Neutrophil (primary cell): ENCODE measurements at regions not wholly inside any gene's neighbourhood (a gene's known extent, or its start where the extent isn't known, plus 50 kb on each side); places are given as distances from the start of the nearest gene placed in this dataset.

ENCODE experiments used
- H3K27ac ChIP-seq: fragments of 200-600 bp; sonication (generic); 2 replicates; pipeline ENCODE4 v1.5.1; 2016; ENCODE audit warnings: mild to moderate bottlenecking, moderate library complexity
- H3K27me3 ChIP-seq: fragments of 200-600 bp; sonication (generic); 2 replicates; pipeline ENCODE4 v1.6.0; 2016; ENCODE audit warnings: mild to moderate bottlenecking
- H3K36me3 ChIP-seq: fragments of 200-600 bp; sonication (generic); 2 replicates; pipeline ENCODE4 v1.5.1; 2017
- H3K4me1 ChIP-seq, 2 experiments: fragments of 200-600 bp in 1 of 2; sonication (generic) in 1 of 2; 1 replicate in 1 of 2; 2 replicates in 1 of 2; pipeline versions ENCODE4 v1.5.1 to v1.6.1; 2013 to 2016; ENCODE audit warnings: low read depth in 1 of 2, low read length in 1 of 2, mild to moderate bottlenecking in 1 of 2, moderate library complexity in 1 of 2; ENCODE audit not compliant: control insufficient read depth in 1 of 2, insufficient read depth in 1 of 2
- H3K4me3 ChIP-seq, 2 experiments: fragments of 200-600 bp in 1 of 2; sonication (generic) in 1 of 2; 1 replicate in 1 of 2; 2 replicates in 1 of 2; pipeline ENCODE4 v1.5.1; 2013 to 2016; ENCODE audit warnings: low read depth in 1 of 2, low read length in 1 of 2, mild to moderate bottlenecking in 1 of 2, moderate library complexity in 1 of 2
- H3K9me3 ChIP-seq: fragments of 200-600 bp; sonication (generic); 2 replicates; pipeline ENCODE4 v1.5.1; 2016
- TF ChIP-seq, protein P1 (sequence below): fragments of 200-600 bp; sonication (generic); IDR thresholded peaks from 2 replicates; pipeline ENCODE4 v1.5.1; 2016; ENCODE audit warnings: antibody characterized with exemption

DNA sequence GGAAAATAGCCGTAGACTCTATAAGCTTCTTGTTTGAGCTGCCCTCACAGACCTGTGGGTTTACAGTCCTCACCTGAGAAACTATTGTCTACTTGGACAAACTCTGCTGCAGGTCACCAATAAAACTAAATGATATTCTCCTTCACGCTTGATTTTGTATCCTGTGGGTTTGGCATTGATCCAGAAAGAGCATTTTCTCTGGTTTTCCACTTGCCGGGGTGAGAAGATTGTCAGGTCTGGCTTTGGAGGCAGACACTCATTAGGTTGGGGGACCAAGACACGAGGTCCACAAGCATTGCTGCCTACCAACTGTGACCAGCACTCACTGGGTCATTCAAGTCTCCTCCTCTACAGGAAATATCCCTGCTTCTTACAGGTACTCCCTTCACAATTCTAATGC, 68.5 kb downstream of the CDC14C start:
- Histone ChIP-seq H3K4me3 (no peak overlapping the region), H3K27me3 (no peaks in the 10 kb centered on the region), H3K4me1 (no peaks in the 10 kb centered on the region), H3K36me3 (no peaks in the 10 kb centered on the region), H3K27ac (no peak overlapping the region), H3K9me3 (no peaks in the 10 kb centered on the region)
- TF ChIP-seq, protein P1, sequence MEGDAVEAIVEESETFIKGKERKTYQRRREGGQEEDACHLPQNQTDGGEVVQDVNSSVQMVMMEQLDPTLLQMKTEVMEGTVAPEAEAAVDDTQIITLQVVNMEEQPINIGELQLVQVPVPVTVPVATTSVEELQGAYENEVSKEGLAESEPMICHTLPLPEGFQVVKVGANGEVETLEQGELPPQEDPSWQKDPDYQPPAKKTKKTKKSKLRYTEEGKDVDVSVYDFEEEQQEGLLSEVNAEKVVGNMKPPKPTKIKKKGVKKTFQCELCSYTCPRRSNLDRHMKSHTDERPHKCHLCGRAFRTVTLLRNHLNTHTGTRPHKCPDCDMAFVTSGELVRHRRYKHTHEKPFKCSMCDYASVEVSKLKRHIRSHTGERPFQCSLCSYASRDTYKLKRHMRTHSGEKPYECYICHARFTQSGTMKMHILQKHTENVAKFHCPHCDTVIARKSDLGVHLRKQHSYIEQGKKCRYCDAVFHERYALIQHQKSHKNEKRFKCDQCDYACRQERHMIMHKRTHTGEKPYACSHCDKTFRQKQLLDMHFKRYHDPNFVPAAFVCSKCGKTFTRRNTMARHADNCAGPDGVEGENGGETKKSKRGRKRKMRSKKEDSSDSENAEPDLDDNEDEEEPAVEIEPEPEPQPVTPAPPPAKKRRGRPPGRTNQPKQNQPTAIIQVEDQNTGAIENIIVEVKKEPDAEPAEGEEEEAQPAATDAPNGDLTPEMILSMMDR: no peak

DNA sequence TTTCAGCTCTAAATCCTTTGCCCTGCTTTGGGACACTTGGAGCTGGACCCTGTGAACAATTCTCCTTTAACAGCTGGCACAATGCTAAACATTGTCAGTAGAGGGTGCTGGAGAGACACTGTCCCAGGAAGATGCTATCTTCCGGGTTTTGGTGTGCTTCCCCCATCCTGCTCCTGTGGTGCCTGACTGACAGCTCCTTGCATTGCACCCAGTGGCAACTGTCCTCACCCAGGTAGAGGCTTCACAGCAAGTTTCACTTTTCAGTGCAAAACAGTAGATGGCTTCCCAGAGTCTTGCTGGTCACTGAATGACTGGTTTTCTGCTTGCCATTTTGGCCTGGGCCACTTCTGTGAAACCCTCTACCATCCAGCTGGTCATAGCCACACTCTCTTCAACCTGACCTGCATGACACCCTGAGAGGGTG, 77.3 kb downstream of the CDC14C start:
- Histone ChIP-seq H3K4me3 (no peak overlapping the region), H3K27me3 (no peaks in the 10 kb centered on the region), H3K27ac (no peak overlapping the region), H3K9me3 (no peaks in the 10 kb centered on the region), H3K36me3 (no peaks in the 10 kb centered on the region), H3K4me1 (no peaks in the 10 kb centered on the region)
- TF ChIP-seq, protein P1: no peak

DNA sequence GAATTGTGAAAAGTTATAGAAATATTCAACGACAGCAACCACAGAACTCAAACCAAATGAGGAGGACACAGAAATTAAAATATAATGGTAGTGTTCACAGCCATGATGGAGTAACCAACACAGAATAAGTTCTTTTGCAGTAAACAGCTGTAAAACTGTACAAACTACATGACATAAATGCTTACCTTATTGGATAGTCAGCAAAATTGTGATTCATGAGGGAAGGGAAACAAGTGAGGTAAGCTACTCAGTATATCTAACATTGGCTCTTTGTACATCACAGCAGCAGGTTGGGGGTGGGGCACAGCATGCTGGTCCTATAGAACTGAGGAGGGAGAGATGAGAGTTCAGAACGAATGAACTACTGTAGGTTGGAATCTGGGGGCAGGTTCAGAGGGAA, 86.4 kb downstream of the CDC14C start:
- Histone ChIP-seq H3K9me3 (no peaks in the 10 kb centered on the region), H3K27me3 (no peaks in the 10 kb centered on the region), H3K4me1 (no peaks in the 10 kb centered on the region), H3K27ac (no peak overlapping the region), H3K36me3 (no peaks in the 10 kb centered on the region), H3K4me3 (no peak overlapping the region)
- TF ChIP-seq, protein P1: no peak

DNA sequence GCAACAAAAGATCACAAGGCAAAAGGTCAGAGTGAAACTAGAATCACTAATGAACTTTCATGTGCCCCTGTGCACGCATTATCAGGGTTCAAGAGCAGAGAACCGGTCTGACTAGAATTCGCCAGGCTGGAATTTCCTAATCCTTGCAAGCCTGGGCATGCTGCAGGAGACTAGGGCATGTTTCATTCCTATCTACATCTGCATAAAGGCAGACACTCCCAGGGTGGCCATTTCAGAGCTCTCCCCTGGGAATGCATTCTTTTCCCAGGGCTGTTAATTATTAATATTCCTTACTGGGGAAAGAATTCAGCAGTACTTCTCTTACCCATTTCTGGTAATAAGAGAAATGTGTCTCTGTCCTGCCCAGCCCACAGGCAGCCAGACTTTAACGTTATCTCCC, 90.5 kb downstream of the CDC14C start:
- TF ChIP-seq, protein P1: no peak

DNA sequence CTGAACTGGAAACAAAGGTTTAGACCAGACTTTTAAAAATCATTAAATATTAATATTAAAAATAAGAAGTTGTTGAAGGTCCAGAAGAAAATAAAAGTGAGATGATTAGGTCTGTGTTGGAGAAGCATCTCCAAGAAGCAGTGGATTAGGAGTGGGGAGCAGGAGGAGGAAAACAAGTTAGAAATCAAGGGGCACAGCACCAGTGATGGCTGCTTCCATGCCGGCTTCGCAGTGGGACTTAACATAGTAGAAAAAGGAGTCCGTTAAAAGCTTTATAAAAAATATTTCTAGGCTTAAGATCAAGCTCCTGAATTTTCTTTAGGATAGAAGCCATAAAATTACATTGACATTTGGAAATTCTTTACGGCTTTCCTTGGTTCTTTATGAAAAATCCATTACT, 95.8 kb downstream of the CDC14C start:
- H3K36me3 ChIP-seq: no peaks in the 10 kb centered on the region
- no peak overlapping the region for H3K4me3 ChIP-seq
- H3K9me3 ChIP-seq: no peaks in the 10 kb centered on the region
- TF ChIP-seq, protein P1: no peak
- H3K27ac ChIP-seq: no peak overlapping the region
- H3K4me1 ChIP-seq: no peaks in the 10 kb centered on the region
- H3K27me3 ChIP-seq: no peaks in the 10 kb centered on the region

More for the DNA sequence above, 90.5 kb downstream of the CDC14C start:
- no peaks in the 10 kb centered on the region for H3K9me3 ChIP-seq
- no peaks in the 10 kb centered on the region for H3K36me3 ChIP-seq
- no peak overlapping the region for H3K27ac ChIP-seq
- H3K4me1 ChIP-seq: no peaks in the 10 kb centered on the region
- H3K27me3 ChIP-seq: no peaks in the 10 kb centered on the region
- no peak overlapping the region for H3K4me3 ChIP-seq

DNA sequence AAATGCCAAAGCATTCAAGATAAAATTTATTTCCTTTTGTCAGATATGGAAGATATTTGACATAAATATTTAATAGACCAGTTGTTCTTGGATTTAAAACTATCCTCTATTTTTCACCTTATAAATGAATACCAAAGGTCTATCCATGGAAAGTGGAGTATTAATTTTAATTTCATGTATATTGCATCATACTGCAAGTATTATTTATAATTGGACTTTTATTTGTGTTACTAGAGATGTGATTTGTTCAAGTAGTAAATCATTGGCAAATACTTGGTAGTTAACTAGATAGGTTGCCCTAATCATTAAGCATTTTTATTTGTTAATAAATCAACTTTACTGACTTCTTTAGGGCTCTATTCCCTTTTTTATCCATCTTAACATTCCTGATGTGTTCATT, 98.1 kb downstream of the CDC14C start:
- Histone ChIP-seq H3K36me3 (no peaks in the 10 kb centered on the region), H3K4me3 (no peak overlapping the region), H3K9me3 (no peaks in the 10 kb centered on the region), H3K27ac (no peak overlapping the region), H3K4me1 (no peaks in the 10 kb centered on the region), H3K27me3 (no peaks in the 10 kb centered on the region)
- TF ChIP-seq, protein P1: no peak
